NCI-H146 (cell line): ENCODE measurements at regions not wholly inside any gene's neighbourhood (a gene's known extent, or its start where the extent isn't known, plus 50 kb on each side); places are given as distances from the start of the nearest gene placed in this dataset.

Source experiments
- DNase-seq: peaks from one replicate; lab custom pipeline; 2025; lab: John Stamatoyannopoulos, UW

DNA sequence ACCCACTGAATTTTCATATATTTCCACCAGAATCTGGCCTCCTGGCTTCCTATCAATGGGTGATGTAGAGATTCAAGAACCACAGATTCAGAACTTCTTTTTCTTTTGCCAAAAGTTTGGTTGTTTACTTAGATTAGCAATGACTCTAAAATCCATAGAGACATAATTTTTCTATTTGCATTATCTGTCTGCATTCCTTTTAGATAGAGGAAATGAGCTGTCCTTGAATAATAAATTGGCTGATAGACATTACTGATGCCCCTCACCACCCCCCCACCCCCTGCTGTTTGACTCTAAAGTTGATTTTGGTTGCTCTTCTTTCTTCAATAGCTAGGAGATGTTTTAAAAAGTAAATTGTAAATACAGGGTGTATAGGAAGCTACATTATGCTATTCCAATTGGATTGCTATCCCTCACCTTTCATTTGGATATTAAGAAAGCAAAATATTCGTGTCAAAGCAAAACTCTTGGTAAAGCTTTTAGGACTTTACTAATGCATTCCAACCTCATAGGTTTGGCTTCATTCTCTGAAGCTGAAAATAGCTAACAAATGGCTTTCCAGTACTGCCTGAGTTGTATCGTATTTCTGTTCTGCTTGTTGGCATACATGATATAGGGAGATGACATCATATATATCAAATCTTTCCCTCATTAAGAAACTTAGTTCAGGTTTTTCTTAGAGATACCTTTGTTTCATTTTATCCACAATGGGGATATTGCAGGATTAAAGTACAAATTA is 606.0 kb downstream of the ARL4A start:
- no peak for DNase-seq

DNA sequence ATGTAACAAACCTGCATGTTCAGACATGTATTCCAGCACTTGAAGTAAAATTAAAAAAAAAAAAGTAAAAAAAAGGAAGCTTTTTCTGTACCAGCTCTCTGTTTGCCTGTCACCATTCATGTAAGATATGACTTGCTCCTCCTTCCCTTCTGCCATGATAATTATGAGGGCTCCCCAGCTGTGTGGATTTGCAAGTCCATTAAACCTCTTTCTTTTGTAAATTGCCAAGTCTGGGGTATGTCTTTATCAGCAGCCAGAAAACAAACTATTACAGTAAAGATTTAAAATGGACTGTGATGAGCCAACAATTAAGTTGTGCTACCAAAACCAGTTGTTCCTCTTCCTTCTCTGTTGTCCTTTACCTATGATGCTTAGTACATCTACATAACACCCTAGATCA is 619.6 kb downstream of the ARL4A start:
- DNase-seq: no peak

DNA sequence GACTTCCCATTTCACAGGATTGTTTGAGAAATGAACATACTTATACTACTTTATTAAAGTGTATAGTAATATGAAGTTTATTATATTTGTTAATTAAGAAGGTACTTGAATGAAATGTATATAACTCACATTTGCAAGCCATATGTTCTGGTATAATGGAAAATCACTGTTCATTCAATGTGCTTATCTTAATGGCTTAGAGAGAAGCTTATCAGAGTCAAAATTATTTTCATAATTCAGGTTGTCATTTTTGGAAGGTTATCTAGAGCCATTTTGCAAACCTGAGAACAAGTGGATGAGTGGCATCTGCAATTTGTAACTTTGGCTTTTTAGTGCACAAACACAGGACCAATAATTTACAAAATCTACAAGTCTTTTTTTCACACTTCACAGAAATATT is 621.0 kb downstream of the ARL4A start:
- no peak for DNase-seq

DNA sequence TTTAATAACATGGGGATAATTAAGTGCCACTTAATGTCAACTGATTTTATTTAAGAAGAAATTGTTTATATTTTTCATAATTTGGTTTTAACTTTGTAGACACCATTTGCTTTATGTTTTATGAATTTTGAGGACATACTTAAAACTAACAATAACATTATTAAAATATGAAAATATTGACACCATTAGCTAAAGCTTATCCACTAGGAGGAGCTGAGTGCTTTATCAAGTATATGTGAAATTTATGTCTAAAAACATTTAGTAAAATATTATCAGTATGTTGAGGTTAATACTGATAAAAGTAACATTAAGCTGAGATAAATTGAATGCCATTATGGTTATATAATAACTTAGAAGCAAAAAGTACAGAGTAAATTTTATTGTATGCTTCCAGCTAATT is 622.1 kb downstream of the ARL4A start:
- no peak for DNase-seq

DNA sequence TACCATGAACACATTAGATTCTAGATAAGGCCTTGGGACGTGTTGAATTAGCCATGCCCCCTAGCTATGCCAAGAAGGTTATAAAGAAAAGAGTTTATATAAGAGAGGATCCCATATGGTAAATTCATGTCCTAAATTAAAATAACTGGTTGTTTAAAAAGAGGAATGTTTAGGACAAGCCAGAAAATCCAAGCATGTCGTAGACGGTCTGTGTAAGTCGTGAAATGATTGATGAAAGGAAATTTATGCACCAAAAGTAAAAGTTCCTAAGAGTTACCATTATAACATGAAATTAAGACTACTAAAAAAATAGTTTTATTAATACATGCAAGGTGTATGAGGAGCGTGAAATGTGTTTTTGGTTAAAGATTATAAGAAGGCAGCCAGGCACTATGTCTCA is 624.9 kb downstream of the ARL4A start:
- DNase-seq: peak; percentile 4

DNA sequence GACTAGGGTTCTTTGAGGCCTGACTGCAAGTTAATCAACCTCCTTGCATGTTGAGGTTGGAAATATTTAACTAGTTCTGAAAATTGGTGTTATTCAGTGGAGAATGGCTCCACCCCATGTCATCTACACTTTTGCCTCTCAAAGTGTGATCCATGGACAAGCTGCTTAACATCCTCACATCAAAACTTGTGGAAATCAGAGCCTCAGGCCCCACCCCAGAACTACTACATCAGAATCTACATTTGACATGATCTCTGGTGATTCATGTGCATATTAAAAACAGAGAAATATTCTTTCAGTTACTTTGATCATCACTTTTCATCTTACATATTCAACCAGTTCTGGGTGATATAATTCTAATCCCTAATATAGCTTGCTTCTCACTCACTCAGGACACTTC is 632.9 kb downstream of the ARL4A start:
- DNase-seq: no peak

DNA sequence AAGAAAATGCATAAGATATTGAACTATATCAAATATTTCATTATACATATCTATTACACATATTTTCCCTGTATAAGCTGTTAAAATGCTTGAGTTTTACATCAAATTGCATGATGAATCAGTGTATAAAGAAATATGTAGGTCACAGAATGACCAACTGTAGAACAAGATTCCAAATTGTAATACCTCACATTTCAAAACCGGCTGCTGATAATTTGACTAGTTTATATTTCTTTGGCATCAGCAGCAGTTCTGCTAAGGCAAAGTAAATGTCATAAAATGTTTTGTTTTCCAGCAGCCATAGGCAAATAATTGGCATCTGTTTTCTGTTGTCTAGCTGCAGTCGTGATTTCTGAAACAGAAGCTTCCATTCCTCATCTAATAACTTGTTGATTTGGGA is 633.9 kb downstream of the ARL4A start:
- DNase-seq: no peak

DNA sequence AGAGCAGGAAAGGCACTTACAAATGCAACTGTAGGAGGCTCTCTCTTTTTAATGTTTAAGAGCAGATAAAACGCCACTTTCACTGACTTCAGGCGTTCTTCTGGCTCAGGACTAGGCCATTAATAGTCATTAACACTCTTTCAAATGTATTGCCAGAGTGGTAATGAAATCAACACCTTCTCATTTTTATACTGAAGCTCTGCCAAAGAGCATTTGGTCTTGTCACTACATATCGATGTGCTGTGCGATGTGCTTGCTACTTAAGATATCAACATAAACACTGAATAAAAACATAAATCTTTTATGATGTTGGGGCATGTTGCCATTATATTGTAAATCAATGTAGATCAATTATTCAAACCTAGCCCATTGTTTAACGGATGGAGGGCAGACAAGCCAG is 634.7 kb downstream of the ARL4A start:
- no peak for DNase-seq

DNA sequence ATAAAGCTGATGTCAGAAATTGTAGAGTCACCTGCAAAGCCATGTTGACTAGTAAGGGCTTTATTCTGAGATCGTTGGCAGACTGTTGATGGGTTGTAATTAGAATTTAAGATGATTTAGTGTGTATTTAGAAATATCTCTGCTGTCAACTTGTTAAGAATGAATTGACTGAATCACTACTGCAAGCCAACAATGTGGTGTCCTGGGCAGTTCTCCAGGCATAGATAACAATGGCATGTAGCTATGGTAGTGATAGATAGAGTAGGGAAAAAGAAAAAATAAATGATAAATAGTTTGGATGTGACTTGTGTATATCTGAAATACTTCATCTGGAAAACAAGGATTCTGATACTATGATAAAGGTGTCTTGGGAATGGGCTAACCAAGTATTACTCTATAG is 640.2 kb downstream of the ARL4A start:
- DNase-seq: no peak

DNA sequence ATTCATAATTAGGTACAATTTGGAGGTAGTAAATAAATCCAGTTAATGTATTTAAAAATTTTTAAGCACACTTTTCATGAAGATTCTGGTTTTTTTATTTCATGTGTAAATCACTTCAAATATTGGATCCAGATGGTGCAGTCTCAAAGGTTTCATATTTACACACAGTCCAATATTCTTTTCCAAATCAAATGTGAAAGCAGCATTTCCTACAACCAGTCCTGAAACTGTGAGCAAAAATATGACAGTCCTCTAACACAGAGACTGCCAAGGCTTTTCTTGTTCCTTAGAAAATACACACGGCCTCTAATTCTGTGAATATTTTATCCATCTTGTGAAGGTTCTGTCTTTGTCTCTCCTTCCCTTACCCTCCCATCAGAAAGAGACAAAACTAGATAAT is 645.9 kb downstream of the ARL4A start:
- no peak for DNase-seq

DNA sequence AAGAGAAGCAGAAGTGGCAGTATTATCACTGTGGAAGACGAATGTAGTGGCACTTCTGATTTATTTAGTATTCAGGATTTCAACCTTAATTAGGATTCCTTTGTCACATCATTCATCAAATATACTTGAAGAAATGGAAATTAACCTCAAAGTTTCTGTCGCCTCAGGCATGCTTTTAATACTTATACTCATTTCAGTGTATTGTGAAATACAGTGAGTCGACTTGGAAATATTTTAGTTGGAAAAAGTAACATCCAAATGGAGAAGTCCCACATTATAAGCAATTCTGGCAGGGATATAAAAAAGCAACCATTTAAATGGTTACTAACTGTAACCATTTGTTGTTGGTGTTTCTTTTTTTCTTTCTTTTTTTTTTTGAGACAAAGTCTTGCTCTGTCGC is 648.8 kb downstream of the ARL4A start:
- no peak for DNase-seq

DNA sequence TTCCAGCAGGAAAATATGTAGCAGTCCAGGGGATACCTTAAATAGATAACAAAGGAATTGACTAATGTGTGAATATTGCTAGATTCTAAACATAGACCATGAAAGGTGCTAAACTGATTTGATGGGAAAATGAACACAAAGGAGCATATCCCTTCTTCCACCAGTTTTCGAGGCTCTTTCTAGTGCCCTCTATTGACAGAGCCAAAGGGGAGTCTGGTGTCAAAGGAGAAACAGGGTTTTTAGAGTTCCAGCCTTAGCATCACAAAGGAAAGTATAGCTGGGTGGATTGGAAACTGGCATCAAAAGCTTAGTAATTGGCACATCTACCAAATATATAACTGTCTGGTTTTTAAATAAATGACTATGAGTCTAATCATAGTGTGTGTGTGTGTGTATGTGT is 636.8 kb downstream of the ETV1 start:
- no peak for DNase-seq

DNA sequence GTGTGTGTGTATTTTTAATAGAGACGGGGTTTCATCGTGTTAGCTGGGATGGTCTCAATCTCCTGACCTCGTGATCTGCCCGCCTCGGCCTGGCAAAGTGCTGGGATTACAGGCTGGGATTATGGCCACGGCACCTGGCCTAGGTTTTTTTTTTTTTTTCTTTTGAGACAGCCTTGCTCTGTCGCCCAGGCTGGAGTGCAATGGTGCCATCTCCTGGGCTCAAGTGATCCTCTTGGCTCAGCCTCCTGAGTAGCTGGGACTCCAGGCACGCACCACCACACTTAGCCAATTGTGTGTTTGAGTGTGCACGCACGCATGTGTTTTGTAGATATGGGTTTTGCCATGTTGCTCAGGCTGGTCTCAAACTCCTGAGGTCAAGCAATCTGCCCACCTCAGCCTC is 629.8 kb downstream of the ETV1 start:
- DNase-seq: no peak

DNA sequence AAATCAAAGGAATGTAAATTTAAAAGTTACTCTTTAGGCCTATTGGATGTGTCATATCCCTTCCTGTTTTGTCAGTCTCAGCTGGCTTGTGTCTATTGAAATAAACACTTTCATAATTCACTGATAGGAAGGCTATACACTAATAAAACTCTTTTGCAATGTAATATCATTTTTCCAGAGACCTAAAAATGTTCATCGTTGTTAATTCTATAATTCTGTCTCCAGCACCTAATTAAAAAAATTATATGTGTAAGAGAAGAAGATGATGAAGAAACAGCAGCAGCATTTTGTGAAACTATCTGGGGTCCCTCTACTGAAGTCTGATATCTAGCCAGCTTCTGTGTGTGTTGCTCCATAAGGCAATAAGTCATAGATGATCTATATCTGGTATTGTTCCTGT is 602.7 kb downstream of the ETV1 start:
- DNase-seq: no peak

DNA sequence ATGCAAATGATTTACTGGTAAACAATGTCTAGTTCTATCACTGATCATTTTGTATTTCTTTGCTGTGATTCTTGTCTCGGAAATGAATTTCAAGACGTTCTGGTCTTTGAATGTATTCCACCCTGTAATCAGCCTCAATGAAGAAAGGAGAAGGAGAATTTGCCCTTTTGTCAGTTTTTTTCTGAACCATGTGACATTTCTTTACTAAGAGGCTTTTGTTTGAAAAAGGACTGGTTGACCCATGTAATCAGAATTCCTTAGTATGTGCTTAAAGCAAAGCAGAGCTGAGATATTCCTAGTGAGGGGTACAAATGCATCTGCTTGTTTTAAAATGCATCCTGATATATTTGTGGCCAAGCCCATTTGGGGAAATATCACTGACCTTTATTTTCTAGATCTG is 581.6 kb downstream of the ETV1 start:
- no peak for DNase-seq

DNA sequence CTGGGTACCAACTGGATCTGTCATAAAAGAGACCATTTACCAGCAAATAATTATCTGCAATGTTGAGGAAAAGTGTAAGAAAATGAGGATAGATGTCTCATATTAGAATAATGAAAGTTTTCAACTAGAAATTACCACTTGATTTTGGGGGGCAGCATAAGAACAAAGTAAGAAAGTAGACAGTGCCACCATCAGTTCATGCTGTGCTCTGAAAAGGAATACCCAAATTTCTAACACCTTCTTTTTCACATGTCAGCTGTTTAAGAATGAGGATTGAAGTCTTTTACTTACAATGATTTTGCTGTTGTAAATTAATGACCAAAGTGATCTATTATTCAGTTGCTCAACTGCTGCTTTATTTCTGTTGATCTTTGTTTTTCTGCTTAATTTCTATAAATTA is 578.3 kb downstream of the ETV1 start:
- DNase-seq: peak; percentile 11

DNA sequence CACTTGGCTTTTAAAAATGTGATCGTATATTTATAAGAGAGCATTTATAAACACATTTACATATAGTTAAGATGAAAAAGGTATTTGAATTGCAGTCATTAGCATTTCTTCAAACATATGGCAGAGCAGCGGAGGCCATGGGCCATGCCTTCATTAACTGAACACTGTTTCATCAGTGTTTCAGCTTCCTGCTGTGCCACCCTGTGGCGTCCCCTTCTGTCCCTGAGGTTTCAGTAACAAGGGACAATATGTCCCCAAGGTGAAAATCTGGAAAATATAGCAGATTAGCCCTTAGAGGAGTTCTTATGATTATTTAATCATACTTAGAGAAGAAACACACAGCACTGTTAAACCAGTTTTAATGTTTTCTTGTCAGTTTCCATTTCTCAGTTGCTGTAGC is 577.8 kb downstream of the ETV1 start:
- peak; percentile 87 for DNase-seq

DNA sequence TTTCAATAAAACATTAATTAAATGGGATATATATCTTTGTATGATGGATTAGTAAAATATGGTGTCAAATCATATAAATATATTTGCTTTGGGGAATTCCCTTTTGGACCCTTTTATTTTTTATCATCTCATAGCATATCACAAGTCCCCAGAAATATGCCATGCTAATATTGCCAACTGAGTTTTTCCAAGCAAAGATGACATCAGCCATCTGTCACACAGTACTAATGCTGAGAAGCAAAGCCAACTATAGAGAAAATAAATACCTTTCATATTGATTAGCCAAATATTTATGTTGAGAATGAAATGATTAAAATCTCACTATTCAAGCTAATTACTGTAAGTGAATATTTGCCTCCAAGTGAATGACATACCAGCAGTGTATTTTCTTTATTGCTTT is 575.3 kb downstream of the ETV1 start:
- DNase-seq: no peak

DNA sequence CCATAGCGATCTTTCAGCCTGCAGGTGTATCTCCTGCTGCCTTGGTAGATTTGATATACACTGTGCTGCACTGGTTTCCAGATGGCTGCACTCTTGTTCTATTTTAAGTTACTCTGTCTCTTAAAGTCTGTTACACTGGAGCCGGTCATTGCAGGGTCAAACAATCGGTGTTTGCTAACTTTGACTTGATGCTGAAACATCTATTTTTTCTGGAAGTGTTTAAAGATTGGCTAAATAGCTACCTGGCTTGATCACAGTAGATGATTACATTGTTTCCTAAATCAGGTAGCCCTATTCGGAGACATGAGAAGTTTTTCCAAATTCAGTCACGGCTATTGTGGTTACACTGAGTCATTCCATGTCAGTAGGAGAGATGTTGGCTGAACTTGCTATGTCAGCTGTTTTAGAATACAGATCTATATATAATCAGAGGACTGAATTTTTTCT is 574.8 kb downstream of the ETV1 start:
- DNase-seq: peak; percentile 60

DNA sequence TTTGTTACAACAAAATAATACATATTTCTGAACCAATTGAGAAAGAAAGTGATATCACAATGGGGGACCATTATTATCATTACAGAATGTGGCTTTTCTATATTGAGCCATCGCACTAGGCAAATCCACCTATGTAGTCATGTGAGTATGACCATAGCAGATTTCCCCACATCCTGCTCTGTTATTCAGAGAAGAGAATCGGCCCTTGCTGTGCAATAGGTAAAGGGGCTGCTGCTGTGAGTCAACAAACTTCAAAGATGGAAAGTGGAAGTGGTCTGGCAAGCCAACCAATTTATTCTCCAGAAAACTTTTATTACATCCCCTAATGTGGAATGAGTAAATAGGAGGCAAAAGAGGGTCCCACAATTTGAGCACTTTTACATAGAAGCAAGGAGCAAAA is 573.4 kb downstream of the ETV1 start:
- DNase-seq: no peak

DNA sequence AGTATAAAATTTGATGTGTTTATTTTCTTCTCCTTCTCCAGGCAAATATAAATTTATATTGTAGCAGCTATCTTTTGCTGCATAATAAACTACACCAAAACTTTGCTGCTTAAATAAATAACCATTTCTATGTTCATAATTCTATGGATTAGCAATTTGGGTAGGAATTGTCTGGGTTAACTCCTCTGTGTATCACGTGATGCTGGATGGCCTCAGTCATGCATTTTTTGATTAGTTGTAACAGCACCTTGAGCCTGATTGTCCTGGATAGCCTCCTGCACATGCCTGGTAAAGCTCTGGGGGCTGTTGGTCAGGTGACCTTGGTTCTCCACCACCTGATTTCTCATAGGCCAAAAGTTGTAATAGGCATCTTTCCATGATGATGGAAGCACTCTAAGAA is 572.9 kb downstream of the ETV1 start:
- DNase-seq: no peak

DNA sequence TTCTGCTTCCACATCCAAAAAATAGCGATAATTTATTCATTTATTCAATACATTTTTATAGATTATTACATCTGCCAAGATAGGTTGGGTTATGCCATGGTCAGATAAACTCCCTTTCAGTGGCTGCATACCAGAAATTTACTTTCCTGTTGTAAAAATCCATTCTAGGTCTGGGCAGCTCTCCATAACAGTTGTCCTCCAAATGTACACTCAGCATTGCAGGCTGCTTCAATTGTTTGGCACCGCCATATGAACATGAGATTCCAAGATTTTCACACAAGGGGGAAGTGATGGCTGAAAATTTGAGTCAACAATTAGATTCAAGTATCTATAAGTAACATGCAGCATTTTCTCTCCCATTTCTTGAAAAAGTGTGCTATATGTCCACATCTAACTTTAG is 568.7 kb downstream of the ETV1 start:
- no peak for DNase-seq

DNA sequence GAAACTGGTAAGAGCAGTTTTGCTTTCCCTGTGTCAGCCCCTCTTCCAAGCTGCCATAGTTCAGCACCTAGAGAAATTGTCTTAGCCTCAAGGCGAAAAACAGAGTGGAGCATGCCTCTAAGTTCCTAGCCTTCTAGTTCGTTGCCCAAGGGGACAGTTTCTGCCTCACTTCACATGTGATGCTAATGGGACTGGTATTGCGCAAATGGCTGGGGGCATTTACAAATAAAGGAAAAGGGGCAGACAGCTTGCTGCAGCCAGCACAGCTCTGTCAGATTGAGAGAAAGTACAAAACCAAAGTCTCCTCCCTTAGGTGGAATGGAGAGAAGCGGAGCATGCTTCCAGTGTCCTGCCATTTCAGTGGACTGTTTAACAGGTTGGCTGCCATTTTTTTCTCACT is 567.7 kb downstream of the ETV1 start:
- DNase-seq: no peak

DNA sequence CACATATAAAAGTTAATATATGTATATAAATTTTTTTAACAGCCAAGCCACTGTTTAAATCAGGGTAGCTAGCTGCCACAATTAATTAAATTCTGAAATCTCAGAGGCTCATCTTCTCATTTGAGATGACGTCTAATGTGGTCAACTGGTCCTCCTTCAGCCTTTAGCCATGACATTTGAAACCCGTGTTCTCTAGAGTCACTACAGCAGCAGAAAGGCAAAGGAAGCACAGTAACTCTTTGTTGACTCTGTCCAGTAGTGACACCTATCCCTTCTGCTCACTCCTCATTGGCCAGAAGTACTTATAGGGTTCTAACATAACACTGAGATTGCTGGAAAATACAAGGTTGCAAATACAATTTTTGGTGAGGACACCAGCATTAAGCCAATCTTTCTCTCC is 555.5 kb downstream of the ETV1 start:
- DNase-seq: no peak

DNA sequence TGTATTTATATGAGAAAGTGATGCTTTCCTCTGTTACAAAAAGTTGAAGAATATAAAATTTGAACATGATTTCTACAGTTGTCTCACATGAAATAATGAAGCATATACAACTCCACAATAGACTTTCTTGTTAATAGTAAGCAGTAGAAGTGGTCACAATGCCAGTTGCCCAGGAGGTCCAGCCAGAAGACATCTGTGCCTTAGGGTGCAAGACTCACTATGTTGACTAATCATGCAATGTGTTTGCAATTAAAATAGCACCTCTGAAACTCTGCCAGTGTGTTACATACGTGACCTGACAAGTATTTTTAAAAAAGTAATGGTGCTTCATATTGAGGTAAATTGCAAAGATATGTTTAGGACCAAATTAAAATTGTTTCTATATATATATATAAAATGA is 547.2 kb downstream of the ETV1 start:
- no peak for DNase-seq
